HG02943 (cell line): ENCODE measurements at regions not wholly inside any gene's neighbourhood (a gene's known extent, or its start where the extent isn't known, plus 50 kb on each side); places are given as distances from the start of the nearest gene placed in this dataset.

Experiments
- ATAC-seq: cut with Tn5 transposase; IDR thresholded peaks from one replicate; pipeline ENCODE4 v1.9.1; 2021; ENCODE audit warnings: mild to moderate bottlenecking, low read depth, moderate library complexity; ENCODE audit not compliant: unreplicated experiment

- no peak for ATAC-seq
Observed at GRCh38 chr5:174159327-174160114, 114.0 kb downstream of the NSG2 start.

DNA sequence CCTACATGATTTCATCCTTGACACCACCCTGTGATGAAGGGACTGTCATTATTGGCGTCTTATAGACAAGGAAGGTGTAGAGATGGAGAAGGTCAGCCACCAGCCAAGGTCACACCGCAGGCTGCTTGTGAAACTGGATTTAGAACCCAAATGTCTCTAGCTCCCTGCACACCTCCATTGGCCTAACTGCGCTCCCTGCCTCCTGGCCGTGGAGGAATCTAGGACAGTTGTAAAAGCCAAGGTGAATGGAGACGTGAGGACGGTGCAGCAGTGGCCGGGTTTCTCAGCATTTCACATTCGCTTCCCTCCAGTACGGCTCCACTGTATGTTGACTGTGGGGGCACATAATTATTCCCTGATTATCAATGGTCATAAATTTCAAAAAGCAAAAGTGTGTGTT lies 119.9 kb downstream of the NSG2 start:
- no peak for ATAC-seq

DNA sequence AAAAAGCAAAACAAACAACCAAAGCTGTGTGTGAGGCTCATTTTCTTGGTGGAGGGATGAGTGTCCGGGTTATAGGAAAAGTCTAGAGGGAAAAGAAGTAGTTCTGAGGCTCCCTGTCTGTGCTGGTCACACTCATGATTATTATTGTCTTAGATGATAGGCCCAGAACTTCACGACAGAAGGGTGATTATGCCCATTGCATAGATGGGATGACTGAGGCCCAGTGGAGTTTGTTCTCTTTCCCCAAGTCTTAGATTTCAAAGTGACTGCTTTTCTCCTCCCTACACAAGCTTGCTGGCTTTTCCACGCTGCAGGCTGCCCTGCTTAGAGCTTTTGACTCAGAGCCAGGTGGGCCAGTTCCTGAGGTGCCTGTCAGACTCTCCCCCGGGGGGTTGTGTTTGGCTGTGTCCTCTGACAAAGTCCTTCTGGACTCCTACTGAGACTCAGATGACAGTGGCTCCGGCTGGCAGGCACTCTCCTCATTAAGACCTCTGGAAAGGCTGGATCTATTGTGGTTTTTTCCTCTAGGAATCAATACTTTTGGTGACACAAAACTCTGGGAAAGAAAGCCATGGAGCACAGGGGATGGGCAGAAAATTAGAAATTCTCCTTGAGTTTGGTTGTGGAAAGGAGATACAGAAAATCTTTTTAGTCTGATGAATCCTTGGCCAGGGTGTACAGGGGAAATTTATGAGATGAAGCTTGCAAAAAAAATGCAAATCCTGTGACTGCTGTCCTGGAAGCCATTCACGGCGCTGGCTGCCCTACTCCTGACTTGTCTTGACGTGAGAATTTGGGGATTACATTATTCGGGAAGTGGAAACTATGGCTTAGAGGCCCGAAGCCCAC lies 120.9 kb downstream of the NSG2 start:
- no peak for ATAC-seq

DNA sequence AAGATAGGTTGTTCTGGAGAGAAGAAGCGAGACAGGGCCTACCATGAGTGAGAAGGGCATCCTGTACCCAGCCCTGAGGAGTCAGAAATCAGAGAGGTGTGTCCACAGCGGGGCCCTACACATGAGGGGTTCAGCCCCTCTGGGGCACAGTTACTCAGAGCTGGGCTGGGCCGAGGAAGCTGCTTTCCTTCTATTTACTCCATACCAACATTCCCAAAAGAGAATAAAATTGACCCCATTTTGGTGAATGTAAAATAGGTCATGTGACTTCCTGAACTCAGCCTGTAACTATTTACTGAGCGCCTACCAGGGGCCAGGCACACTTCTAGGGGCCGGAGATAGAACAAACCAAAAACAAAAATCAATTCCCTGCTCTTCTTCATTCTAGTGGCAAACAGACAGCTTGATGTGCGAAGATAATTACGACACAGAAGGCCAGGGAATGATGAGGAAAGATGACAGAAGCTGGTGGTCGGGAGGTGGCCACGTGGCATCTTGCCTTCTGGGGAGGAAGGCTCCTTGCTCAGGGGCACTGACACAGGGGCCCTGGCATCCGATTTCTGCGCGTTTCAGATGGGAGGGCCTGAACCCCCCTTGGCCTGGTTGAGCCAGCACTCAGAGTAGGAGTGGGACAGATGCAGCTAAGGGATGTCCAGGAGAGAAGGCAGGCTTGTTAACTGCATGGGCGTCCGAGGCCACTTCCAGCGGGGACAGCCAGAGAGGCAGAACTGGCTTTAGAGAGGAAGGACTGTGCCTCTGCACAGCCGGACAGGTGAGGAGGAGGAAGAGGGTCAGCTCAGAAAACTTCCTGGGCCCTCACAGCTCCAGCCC lies 121.8 kb downstream of the NSG2 start:
- no peak for ATAC-seq

GRCh38 chr5:174172152-174172551 lies 126.6 kb downstream of the NSG2 start:
- no peak for ATAC-seq

DNA sequence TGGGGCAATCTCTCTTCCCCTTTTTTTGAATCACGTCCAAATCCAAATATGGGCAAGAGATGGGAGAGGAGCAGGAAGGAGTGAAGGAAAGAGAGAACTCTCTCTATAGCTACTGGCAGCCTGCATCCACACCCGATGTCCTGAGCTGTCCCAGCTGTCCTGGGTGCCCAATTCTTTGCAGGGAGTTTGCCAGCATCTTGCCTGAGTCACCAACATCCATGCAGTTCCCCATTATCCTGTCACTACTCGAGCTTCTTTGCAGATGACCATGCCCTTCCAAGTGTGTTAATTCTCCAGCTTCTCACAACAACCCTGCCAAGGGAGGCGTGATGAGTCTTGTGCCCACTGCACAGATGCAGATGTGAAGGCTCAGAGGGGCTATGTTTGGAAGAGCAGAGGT lies 127.1 kb downstream of the NSG2 start:
- ATAC-seq = no peak

DNA sequence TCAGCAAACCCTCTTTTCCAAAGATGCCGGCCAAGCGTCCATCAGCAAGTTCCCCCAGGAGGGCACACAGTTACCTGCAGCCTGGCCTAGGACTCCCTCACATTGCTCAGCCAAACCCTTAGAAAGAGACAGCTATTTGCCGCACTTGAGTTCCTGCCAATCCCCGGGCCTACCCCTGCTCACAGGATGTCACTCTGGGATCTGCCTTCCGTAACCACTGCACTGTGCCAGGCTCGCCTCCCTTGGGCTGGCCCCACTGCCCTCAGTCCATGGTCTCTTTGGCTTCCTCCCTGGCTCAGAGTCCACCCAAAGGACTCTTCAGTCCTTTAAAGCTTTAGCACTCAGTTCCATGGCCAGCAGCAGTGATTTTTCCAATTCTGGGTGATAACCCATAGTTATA lies 128.3 kb downstream of the NSG2 start:
- no peak for ATAC-seq

DNA sequence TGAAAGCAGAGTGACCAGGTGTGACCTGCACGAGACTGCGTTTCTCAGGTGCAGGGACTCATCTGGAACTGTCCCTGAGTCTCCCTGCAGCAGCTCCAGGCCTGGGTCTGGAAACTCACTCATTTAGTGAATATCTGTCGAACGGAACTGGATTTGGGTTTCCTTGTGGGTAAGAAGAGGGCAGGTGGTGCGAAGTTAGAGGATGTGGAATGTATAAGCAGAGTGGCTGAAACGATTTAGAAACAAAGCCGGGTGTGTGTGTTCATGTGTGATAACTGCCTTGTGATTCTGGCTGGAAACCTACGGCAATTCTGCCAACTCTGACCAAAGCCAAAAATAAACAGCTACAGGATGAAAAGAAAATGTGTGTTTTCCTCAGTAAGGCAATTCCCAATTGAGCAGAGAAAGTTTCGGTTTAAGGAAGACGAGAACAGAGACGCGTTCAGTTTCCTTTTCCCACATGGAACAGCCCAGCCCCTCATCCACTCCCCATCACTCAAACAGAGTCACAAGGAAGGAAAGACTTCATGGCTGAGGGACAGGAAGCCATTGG lies 130.3 kb downstream of the NSG2 start:
- no peak for ATAC-seq

GRCh38 chr5:174176511-174176910 lies 131.0 kb downstream of the NSG2 start:
- no peak for ATAC-seq

GRCh38 chr5:174177531-174177930 lies 132.0 kb downstream of the NSG2 start:
- no peak for ATAC-seq

DNA sequence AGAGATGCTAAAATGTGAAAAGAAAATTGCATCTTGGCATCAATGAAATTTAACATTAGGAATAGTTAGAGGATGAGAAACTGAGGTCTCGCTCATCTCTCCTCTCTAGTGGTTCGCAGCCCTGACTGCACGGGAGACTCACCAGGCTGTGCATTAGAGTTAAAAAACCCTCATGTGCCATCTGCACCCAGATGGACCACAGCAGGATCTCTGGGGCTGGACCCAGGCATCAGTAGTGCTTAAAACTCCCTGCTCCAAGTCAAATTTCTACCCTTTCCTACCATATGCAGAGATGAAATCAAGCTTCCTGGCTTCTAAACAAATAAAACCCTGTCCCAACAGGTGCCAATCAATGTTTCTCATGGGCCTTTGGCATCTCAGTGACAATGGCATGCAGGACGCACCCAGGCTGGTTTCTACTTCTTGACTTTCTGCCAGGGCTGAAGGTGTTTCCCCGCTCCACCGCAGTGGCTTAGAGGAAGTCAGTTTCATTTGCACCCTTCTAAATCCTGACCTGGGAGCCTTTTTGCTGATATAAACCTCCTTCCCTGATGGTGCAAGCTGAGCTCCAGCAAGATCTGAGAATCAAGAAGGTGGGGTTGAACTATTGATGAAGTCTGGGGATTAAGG lies 132.6 kb downstream of the NSG2 start:
- ATAC-seq = no peak

DNA sequence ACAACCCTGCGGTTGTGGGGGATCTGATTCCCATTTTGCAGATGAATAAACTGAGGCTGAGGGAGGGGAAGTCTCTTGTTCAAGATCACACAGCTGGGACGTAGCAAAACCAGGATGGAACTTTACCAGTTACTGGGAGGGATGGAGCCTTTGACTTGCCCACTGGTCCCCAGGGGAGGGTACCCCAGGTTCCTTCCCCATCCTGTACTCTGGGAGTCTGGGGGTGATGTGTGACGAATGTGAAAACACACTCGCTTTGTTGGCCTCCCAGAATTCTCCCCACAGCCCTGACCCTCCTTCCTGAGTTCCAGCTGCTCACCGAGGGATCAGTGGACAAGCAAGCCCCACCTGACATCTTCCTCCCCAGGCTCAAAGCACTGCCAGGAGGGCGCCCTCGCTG lies 135.1 kb downstream of the NSG2 start:
- ATAC-seq = no peak

DNA sequence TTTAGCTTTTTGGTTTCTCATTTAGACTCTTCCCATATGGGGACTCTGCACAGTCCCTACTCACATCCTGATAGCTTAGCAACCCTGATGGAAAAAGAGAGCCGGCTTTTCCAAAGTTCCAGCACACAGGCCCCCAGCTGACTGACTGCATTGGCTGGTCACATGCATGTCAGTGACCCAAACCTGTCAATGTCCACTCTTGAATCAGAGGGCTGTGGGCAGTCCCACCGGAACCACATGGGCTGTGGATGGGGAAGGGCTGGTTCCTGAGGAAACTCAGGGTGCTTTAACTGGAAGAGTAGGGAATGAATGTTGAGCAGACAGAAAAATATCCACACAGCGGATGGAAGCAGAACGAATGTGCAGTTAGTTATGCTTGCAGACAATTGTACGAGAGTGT lies 136.6 kb downstream of the NSG2 start:
- no peak for ATAC-seq

DNA sequence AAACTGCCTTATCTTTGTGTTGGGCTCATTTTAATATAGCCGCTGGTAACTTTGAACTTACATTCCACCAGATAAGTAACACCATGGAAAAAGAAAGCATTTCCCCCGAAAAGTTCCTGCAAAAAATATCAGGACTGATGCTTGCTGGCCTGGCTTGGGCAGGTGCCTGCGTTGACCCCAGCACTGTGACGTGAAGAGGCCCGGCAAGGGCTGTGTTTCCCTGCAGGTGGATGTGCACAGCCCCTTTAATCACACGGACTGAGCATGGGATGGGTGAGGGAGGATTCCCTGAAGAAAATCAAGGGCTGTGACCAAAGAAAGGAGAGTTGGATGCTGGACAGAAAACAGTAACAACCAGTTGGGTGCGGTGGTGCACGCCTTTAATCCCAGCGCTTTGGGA lies 138.2 kb downstream of the NSG2 start:
- no peak for ATAC-seq

GRCh38 chr5:174185506-174185905 lies 140.0 kb downstream of the NSG2 start:
- ATAC-seq = no peak

DNA sequence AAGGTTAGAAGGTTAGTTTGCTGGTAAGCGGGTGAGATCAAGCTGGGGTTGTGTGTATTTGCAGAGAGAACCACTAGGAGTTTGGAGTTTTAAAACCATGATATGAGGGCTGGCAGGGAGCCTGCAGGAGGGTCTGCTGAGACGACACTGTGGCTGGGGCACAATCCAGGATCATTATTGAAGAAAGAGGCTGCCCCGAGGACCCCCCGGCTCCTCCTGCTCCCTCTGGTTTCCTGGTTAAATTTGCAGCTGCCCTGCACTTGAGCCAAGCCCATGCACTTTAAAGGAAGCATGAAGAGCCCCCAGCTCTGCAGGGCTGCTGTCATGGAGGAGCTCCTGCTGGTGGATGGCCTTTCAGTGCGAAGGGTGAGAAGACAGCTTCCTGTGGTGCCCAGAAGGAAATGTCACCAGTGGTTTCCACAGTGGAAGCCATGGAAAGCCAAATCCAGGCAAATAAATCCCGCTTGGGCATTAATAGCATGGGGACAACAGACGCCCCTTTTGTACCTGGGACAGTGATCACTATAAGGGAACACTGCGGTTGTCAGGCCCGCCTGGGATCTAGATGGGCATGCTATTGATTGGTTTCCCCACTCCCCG lies 140.7 kb downstream of the NSG2 start:
- ATAC-seq = no peak

DNA sequence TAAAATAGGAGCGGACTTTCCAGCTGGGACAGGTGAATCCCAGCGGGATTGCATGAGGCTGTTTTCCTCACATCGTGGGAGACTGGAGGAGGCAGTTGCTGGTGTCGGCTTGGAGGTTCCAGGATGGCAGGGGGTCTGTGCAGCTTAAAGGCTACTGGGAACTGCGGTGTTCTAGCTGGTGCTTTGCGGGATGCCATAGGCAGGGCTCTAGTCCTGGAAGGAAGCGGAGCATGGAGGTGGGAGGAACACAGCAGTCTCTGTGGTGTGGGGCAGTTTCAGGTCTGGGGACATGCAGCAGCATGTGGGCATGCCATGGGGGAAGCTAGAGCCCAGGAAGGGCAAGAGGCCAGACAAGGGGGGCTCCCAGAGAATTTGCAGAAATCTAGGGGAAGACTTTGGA lies 141.5 kb downstream of the NSG2 start:
- ATAC-seq = no peak

GRCh38 chr5:174187481-174187880 lies 142.0 kb downstream of the NSG2 start:
- ATAC-seq = no peak

DNA sequence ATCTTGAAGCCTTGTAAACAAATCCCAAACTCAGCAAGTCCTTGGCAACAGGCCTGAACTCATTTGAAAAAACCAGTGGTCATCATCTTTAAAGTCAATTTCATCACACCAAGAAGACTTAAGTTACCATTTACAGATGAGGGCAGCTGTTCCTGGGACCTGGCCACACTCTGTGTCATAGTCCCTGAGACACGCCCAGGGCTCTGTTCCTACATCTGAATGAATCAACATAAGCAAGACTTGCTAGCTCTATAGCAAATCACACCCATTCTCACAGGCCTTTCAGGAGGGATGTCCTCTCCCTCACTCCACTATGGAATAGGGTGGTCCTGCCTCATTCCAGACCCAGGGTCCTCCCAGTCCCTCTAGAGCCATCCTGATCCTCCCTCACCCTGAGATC lies 142.8 kb downstream of the NSG2 start:
- ATAC-seq = no peak
